ENCODE measurements at regions not wholly inside any gene's neighbourhood (a gene's known extent, or its start where the extent isn't known, plus 50 kb on each side); places are given as distances from the start of the nearest gene placed in this dataset.
"Not testable (repeated sequence)": the region's sequence is repeated elsewhere in the genome, so short reads cannot be mapped to it uniquely, and the experiment has no call there.

GRCh38 chr4:86413426-86413825, 53.6 kb upstream of the MAPK10 start:
- DNase-seq (ENCODE audit: low read depth, low spot score); CTCF ChIA-PET; POLR2A ChIA-PET; H3K4me3 ChIP-seq (ENCODE audit: low read depth, low read length): not testable (repeated sequence)

- TF ChIP-seq CTCF (IDR thresholded peaks at IDR 0.05; ENCODE audit: insufficient read depth, low read length, missing control alignments) = no peak
- POLR2A ChIA-PET = no interaction called here
- CTCF ChIA-PET = no interaction called here
- DNase-seq (ENCODE audit: low read depth, low spot score) = no peak
- H3K4me3 ChIP-seq (ENCODE audit: low read depth, low read length) = no peak overlapping the region
Observed at GRCh38 chr4:86414686-86415085, 54.8 kb upstream of the MAPK10 start.

- POLR2A ChIA-PET = no interaction called here
- no peak overlapping the region for H3K4me3 ChIP-seq (ENCODE audit: low read depth, low read length)
- DNase-seq (ENCODE audit: low read depth, low spot score) = no peak
- TF ChIP-seq CTCF (IDR thresholded peaks at IDR 0.05; ENCODE audit: insufficient read depth, low read length, missing control alignments) = no peak
- CTCF ChIA-PET = no interaction called here
Observed at GRCh38 chr4:86416081-86416480, 56.2 kb upstream of the MAPK10 start.

GRCh38 chr4:86421461-86421860, 61.6 kb upstream of the MAPK10 start:
- DNase-seq (ENCODE audit: low read depth, low spot score) = no peak
- POLR2A ChIA-PET = no interaction called here

GRCh38 chr4:86431543-86432116, 71.8 kb upstream of the MAPK10 start:
- ChIA-PET POLR2A (no interaction called here), CTCF (no interaction called here)

More at GRCh38 chr4:86421461-86421860, 61.6 kb upstream of the MAPK10 start:
- CTCF ChIA-PET = interaction anchor here (1.7 kb wide), 1 partner anchor 75 kb away, joined by 4 read pairs; no protein-coding TSS in a partner anchor
- H3K4me3 ChIP-seq (ENCODE audit: low read depth, low read length) = no peak overlapping the region
- TF ChIP-seq CTCF (IDR thresholded peaks at IDR 0.05; ENCODE audit: insufficient read depth, low read length, missing control alignments) = no peak

GRCh38 chr4:86432559-86433134, 72.8 kb upstream of the MAPK10 start:
- no peak for TF ChIP-seq CTCF (IDR thresholded peaks at IDR 0.05; ENCODE audit: insufficient read depth, low read length, missing control alignments)
- no peak overlapping the region for H3K4me3 ChIP-seq (ENCODE audit: low read depth, low read length)
- DNase-seq (ENCODE audit: low read depth, low spot score) = no peak
- CTCF ChIA-PET = no interaction called here
- POLR2A ChIA-PET = no interaction called here

More at GRCh38 chr4:86431543-86432116, 71.8 kb upstream of the MAPK10 start:
- H3K4me3 ChIP-seq (ENCODE audit: low read depth, low read length) = no peak overlapping the region
- no peak for DNase-seq (ENCODE audit: low read depth, low spot score)
- no peak for TF ChIP-seq CTCF (IDR thresholded peaks at IDR 0.05; ENCODE audit: insufficient read depth, low read length, missing control alignments)

DNA sequence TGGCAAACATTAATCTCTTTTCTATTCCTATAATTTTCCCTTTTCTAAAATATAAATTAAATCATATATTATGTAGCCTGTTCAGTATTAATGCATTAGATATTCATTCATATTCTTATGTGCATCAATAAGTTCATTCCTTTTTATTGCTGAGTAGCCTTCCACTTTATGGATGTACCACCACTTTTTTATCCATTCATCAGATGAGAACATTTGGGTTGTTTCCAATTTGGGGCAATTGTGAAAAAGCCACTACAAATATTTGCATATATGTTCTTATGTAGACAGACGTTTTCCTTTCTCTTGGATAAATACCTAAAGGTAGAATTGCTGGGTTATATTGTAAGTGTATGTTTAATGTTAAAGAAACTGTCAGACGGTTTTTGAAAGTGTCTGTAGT, 79.4 kb upstream of the MAPK10 start:
- ChIA-PET CTCF (no interaction called here), POLR2A (no interaction called here)
- no peak overlapping the region for H3K4me3 ChIP-seq (ENCODE audit: low read depth, low read length)
- DNase-seq (ENCODE audit: low read depth, low spot score) = no peak
- no peak for TF ChIP-seq CTCF (IDR thresholded peaks at IDR 0.05; ENCODE audit: insufficient read depth, low read length, missing control alignments)
